ENCODE measurements at regions not wholly inside any gene's neighbourhood (a gene's known extent, or its start where the extent isn't known, plus 50 kb on each side); places are given as distances from the start of the nearest gene placed in this dataset.
A peak's percentile ranks its signal among the peaks of the same experiment; 100 is the strongest.

GRCh38 chr5:68395926-68396511, 180.5 kb downstream of the PIK3R1 start:
- TF ChIP-seq MAX (IDR thresholded peaks at IDR 0.05; ENCODE audit: low read depth, low read length) = no peak

GRCh38 chr5:68396722-68397121, 181.2 kb downstream of the PIK3R1 start:
- TF ChIP-seq POLR2A (IDR thresholded peaks at IDR 0.05; ENCODE audit: extremely low read depth, insufficient read length) = no peak
- no peak for TF ChIP-seq MYC (IDR thresholded peaks at IDR 0.05; ENCODE audit: low read depth, low read length)
- TF ChIP-seq CTCF (IDR thresholded peaks at IDR 0.05; ENCODE audit: low read depth, low read length) = no peak
- no peak for TF ChIP-seq MAX (IDR thresholded peaks at IDR 0.05; ENCODE audit: low read depth, low read length)
- no peak for DNase-seq (ENCODE audit: low read depth)
- no peak overlapping the region for H3K4me3 ChIP-seq (ENCODE audit: low read depth, low read length)

More at GRCh38 chr5:68395926-68396511, 180.5 kb downstream of the PIK3R1 start:
- H3K4me3 ChIP-seq (ENCODE audit: low read depth, low read length) = no peak overlapping the region
- DNase-seq (ENCODE audit: low read depth) = no peak

GRCh38 chr5:68398146-68398812, 182.7 kb downstream of the PIK3R1 start:
- TF ChIP-seq MAX (IDR thresholded peaks at IDR 0.05; ENCODE audit: low read depth, low read length) = no peak
- no peak for TF ChIP-seq CTCF (IDR thresholded peaks at IDR 0.05; ENCODE audit: low read depth, low read length)
- no peak for TF ChIP-seq POLR2A (IDR thresholded peaks at IDR 0.05; ENCODE audit: extremely low read depth, insufficient read length)
- TF ChIP-seq MYC (IDR thresholded peaks at IDR 0.05; ENCODE audit: low read depth, low read length) = no peak
- no peak for DNase-seq (ENCODE audit: low read depth)
- H3K4me3 ChIP-seq (ENCODE audit: low read depth, low read length) = no peak overlapping the region

GRCh38 chr5:68403301-68403700, 187.7 kb downstream of the PIK3R1 start:
- DNase-seq (ENCODE audit: low read depth) = no peak
- H3K4me3 ChIP-seq (ENCODE audit: low read depth, low read length) = no peak overlapping the region
- no peak for TF ChIP-seq CTCF (IDR thresholded peaks at IDR 0.05; ENCODE audit: low read depth, low read length)
- no peak for TF ChIP-seq MAX (IDR thresholded peaks at IDR 0.05; ENCODE audit: low read depth, low read length)
- TF ChIP-seq POLR2A (IDR thresholded peaks at IDR 0.05; ENCODE audit: extremely low read depth, insufficient read length) = no peak
- no peak for TF ChIP-seq MYC (IDR thresholded peaks at IDR 0.05; ENCODE audit: low read depth, low read length)

- TF ChIP-seq MAX (IDR thresholded peaks at IDR 0.05; ENCODE audit: low read depth, low read length) = no peak
- no peak for TF ChIP-seq MYC (IDR thresholded peaks at IDR 0.05; ENCODE audit: low read depth, low read length)
- TF ChIP-seq POLR2A (IDR thresholded peaks at IDR 0.05; ENCODE audit: extremely low read depth, insufficient read length) = no peak
- no peak for TF ChIP-seq CTCF (IDR thresholded peaks at IDR 0.05; ENCODE audit: low read depth, low read length)
- DNase-seq (ENCODE audit: low read depth) = no peak
- H3K4me3 ChIP-seq (ENCODE audit: low read depth, low read length) = no peak overlapping the region
Observed at GRCh38 chr5:68404246-68404645, 188.7 kb downstream of the PIK3R1 start.

GRCh38 chr5:68405026-68405684, 189.6 kb downstream of the PIK3R1 start:
- no peak overlapping the region for H3K4me3 ChIP-seq (ENCODE audit: low read depth, low read length)
- peak; percentile 15 for DNase-seq (ENCODE audit: low read depth)
- no peak for TF ChIP-seq MYC (IDR thresholded peaks at IDR 0.05; ENCODE audit: low read depth, low read length)
- no peak for TF ChIP-seq POLR2A (IDR thresholded peaks at IDR 0.05; ENCODE audit: extremely low read depth, insufficient read length)
- no peak for TF ChIP-seq CTCF (IDR thresholded peaks at IDR 0.05; ENCODE audit: low read depth, low read length)
- TF ChIP-seq MAX (IDR thresholded peaks at IDR 0.05; ENCODE audit: low read depth, low read length) = no peak
